ENCODE measurements at regions not wholly inside any gene's neighbourhood (a gene's known extent, or its start where the extent isn't known, plus 50 kb on each side); places are given as distances from the start of the nearest gene placed in this dataset.

GRCh38 chr2:7594211-7594610, 677.0 kb downstream of the RNF144A start:
- DNase-seq = no peak
- H3K27me3 Mint-ChIP-seq = peaks cover 0 to 23% (median 4%) of the 10 kb centered on the region in 3 donors
- no peaks in the 10 kb centered on the region for H3K4me1 Mint-ChIP-seq
- H3K27ac Mint-ChIP-seq = peak overlapping the region in 1 of 6 donors; percentile 1
- H3K4me3 Mint-ChIP-seq = no peak overlapping the region
- H3K36me3 Mint-ChIP-seq = no peaks in the 10 kb centered on the region
- ATAC-seq (ENCODE audit: low read depth in 2 of 2) = no peak
- H3K9me3 Mint-ChIP-seq = peaks cover 0 to 2% (median 0%) of the 10 kb centered on the region in 7 donors

GRCh38 chr2:7595206-7595605, 678.0 kb downstream of the RNF144A start:
- H3K27ac Mint-ChIP-seq = no peak overlapping the region
- ATAC-seq (ENCODE audit: low read depth in 2 of 2) (no peak), DNase-seq (no peak)
- H3K9me3 Mint-ChIP-seq = peaks cover 0 to 2% (median 0%) of the 10 kb centered on the region in 7 donors
- H3K27me3 Mint-ChIP-seq = peaks cover 0 to 23% (median 4%) of the 10 kb centered on the region in 3 donors
- no peak overlapping the region for H3K4me3 Mint-ChIP-seq
- no peaks in the 10 kb centered on the region for H3K36me3 Mint-ChIP-seq
- no peaks in the 10 kb centered on the region for H3K4me1 Mint-ChIP-seq

- peaks cover 0 to 23% (median 4%) of the 10 kb centered on the region in 3 donors for H3K27me3 Mint-ChIP-seq
- H3K27ac Mint-ChIP-seq = no peak overlapping the region
Measured at GRCh38 chr2:7598402-7598801, 681.2 kb downstream of the RNF144A start.

GRCh38 chr2:7599462-7600258, 682.4 kb downstream of the RNF144A start:
- H3K27ac Mint-ChIP-seq = no peak overlapping the region
- no peak overlapping the region for H3K4me3 Mint-ChIP-seq
- H3K36me3 Mint-ChIP-seq = no peaks in the 10 kb centered on the region
- H3K4me1 Mint-ChIP-seq = no peaks in the 10 kb centered on the region
- ATAC-seq (ENCODE audit: low read depth in 2 of 2) = no peak
- peaks cover 0 to 16% (median 0%) of the 10 kb centered on the region in 3 donors for H3K27me3 Mint-ChIP-seq
- H3K9me3 Mint-ChIP-seq = peaks cover 0 to 7% (median 2%) of the 10 kb centered on the region in 7 donors
- DNase-seq = no peak

More at GRCh38 chr2:7598402-7598801, 681.2 kb downstream of the RNF144A start:
- Mint-ChIP-seq H3K4me3 (no peak overlapping the region), H3K4me1 (no peaks in the 10 kb centered on the region), H3K36me3 (no peaks in the 10 kb centered on the region), H3K9me3 (peaks cover 0 to 7% (median 2%) of the 10 kb centered on the region in 7 donors)
- no peak for DNase-seq
- no peak for ATAC-seq (ENCODE audit: low read depth in 2 of 2)

- Mint-ChIP-seq H3K4me1 (no peaks in the 10 kb centered on the region), H3K4me3 (no peak overlapping the region), H3K36me3 (no peaks in the 10 kb centered on the region), H3K9me3 (peaks cover 0 to 7% (median 2%) of the 10 kb centered on the region in 7 donors), H3K27ac (no peak overlapping the region), H3K27me3 (peaks cover 0 to 9% (median 0%) of the 10 kb centered on the region in 3 donors)
- no peak for ATAC-seq (ENCODE audit: low read depth in 2 of 2)
- no peak for DNase-seq
Measured at GRCh38 chr2:7601990-7602389, 684.8 kb downstream of the RNF144A start.

- no peaks in the 10 kb centered on the region for H3K36me3 Mint-ChIP-seq
- peaks cover 0 to 7% (median 2%) of the 10 kb centered on the region in 7 donors for H3K9me3 Mint-ChIP-seq
- DNase-seq = no peak
- H3K4me3 Mint-ChIP-seq = no peak overlapping the region
- H3K27me3 Mint-ChIP-seq = no peaks in the 10 kb centered on the region
- H3K4me1 Mint-ChIP-seq = peaks cover 0 to under 1% (median 0%) of the 10 kb centered on the region in 3 donors
- no peak overlapping the region for H3K27ac Mint-ChIP-seq
- ATAC-seq (ENCODE audit: low read depth in 2 of 2) = no peak
Measured at GRCh38 chr2:7604456-7604855, 687.2 kb downstream of the RNF144A start.

GRCh38 chr2:7607441-7608173, 690.4 kb downstream of the RNF144A start:
- H3K4me1 Mint-ChIP-seq = peaks cover 0 to 10% (median 5%) of the 10 kb centered on the region in 3 donors
- H3K9me3 Mint-ChIP-seq = no peaks in the 10 kb centered on the region
- H3K27me3 Mint-ChIP-seq = no peaks in the 10 kb centered on the region
- DNase-seq (no peak), ATAC-seq (ENCODE audit: low read depth in 2 of 2) (no peak)
- H3K4me3 Mint-ChIP-seq = no peak overlapping the region
- H3K36me3 Mint-ChIP-seq = no peaks in the 10 kb centered on the region
- peak overlapping the region in 1 of 6 donors; percentile 45 for H3K27ac Mint-ChIP-seq

GRCh38 chr2:7609556-7609955, 692.3 kb downstream of the RNF144A start:
- H3K27me3 Mint-ChIP-seq = peaks cover 0 to 7% (median 0%) of the 10 kb centered on the region in 3 donors
- ATAC-seq (ENCODE audit: low read depth in 2 of 2) (peak in 1 of 2 donors; percentile 20), DNase-seq (no peak)
- no peaks in the 10 kb centered on the region for H3K9me3 Mint-ChIP-seq
- H3K4me3 Mint-ChIP-seq = no peak overlapping the region
- peak overlapping the region in 1 of 6 donors; percentile 75 for H3K27ac Mint-ChIP-seq
- no peaks in the 10 kb centered on the region for H3K36me3 Mint-ChIP-seq
- peaks cover 0 to 10% (median 5%) of the 10 kb centered on the region in 3 donors for H3K4me1 Mint-ChIP-seq

GRCh38 chr2:7609974-7610373, 692.8 kb downstream of the RNF144A start:
- Mint-ChIP-seq H3K9me3 (no peaks in the 10 kb centered on the region), H3K4me3 (no peak overlapping the region), H3K36me3 (no peaks in the 10 kb centered on the region), H3K4me1 (peaks cover 0 to 10% (median 5%) of the 10 kb centered on the region in 3 donors), H3K27me3 (peaks cover 0 to 7% (median 0%) of the 10 kb centered on the region in 3 donors), H3K27ac (peak overlapping the region in 1 of 6 donors; percentile 75)
- DNase-seq = no peak
- no peak for ATAC-seq (ENCODE audit: low read depth in 2 of 2)

GRCh38 chr2:7611750-7612149, 694.5 kb downstream of the RNF144A start:
- no peaks in the 10 kb centered on the region for H3K9me3 Mint-ChIP-seq
- no peak overlapping the region for H3K4me3 Mint-ChIP-seq
- no peak for DNase-seq
- peaks cover 0 to 7% (median 0%) of the 10 kb centered on the region in 3 donors for H3K27me3 Mint-ChIP-seq
- peaks cover 0 to 10% (median 5%) of the 10 kb centered on the region in 3 donors for H3K4me1 Mint-ChIP-seq
- H3K27ac Mint-ChIP-seq = peak overlapping the region in 1 of 6 donors; percentile 22
- no peaks in the 10 kb centered on the region for H3K36me3 Mint-ChIP-seq
- ATAC-seq (ENCODE audit: low read depth in 2 of 2) = no peak

- ATAC-seq (ENCODE audit: low read depth in 2 of 2) = no peak
- H3K9me3 Mint-ChIP-seq = no peaks in the 10 kb centered on the region
- DNase-seq = no peak
- no peak overlapping the region for H3K27ac Mint-ChIP-seq
- no peak overlapping the region for H3K4me3 Mint-ChIP-seq
- H3K27me3 Mint-ChIP-seq = peaks cover 0 to 7% (median 0%) of the 10 kb centered on the region in 3 donors
- H3K4me1 Mint-ChIP-seq = peaks cover 0 to 10% (median 5%) of the 10 kb centered on the region in 3 donors
- no peaks in the 10 kb centered on the region for H3K36me3 Mint-ChIP-seq
Measured at GRCh38 chr2:7612969-7613368, 695.8 kb downstream of the RNF144A start.

GRCh38 chr2:7613831-7614230, 696.6 kb downstream of the RNF144A start:
- Mint-ChIP-seq H3K27me3 (peaks cover 0 to 7% (median 0%) of the 10 kb centered on the region in 3 donors), H3K9me3 (no peaks in the 10 kb centered on the region), H3K4me3 (no peak overlapping the region), H3K27ac (no peak overlapping the region), H3K36me3 (no peaks in the 10 kb centered on the region), H3K4me1 (peaks cover 0 to 10% (median 5%) of the 10 kb centered on the region in 3 donors)
- DNase-seq = no peak
- ATAC-seq (ENCODE audit: low read depth in 2 of 2) = no peak

- Mint-ChIP-seq H3K27ac (no peak overlapping the region), H3K4me3 (no peak overlapping the region)
Measured at GRCh38 chr2:7618031-7618430, 700.8 kb downstream of the RNF144A start.

More at GRCh38 chr2:7618031-7618430, 700.8 kb downstream of the RNF144A start:
- ATAC-seq (ENCODE audit: low read depth in 2 of 2) (no peak), DNase-seq (no peak)
- Mint-ChIP-seq H3K27me3 (peaks cover 0 to 7% (median 0%) of the 10 kb centered on the region in 3 donors), H3K9me3 (peaks cover 0 to 6% (median 0%) of the 10 kb centered on the region in 7 donors), H3K4me1 (no peaks in the 10 kb centered on the region), H3K36me3 (peaks cover 0 to 4% of the 10 kb centered on the region in 2 donors)
